Endodermal cell (in vitro differentiated cells): ENCODE measurements at regions not wholly inside any gene's neighbourhood (a gene's known extent, or its start where the extent isn't known, plus 50 kb on each side); places are given as distances from the start of the nearest gene placed in this dataset.

ENCODE experiments used
- DNase-seq: peaks from one replicate; pipeline ENCODE4 v3.0.0-alpha.2; 2017
- H3K27ac ChIP-seq: 2 replicates; pipeline ENCODE4 v1.5.1; 2013; ENCODE audit warnings: mild to moderate bottlenecking, low read depth, low read length, moderate library complexity
- H3K27me3 ChIP-seq: 2 replicates; pipeline ENCODE4 v1.6.1; 2013; ENCODE audit warnings: mild to moderate bottlenecking, low read length, moderate library complexity; ENCODE audit not compliant: insufficient read depth, control insufficient read depth, poor library complexity, severe bottlenecking
- H3K36me3 ChIP-seq: 2 replicates; pipeline ENCODE4 v1.7.0; 2013; ENCODE audit warnings: mild to moderate bottlenecking, low read length, moderate library complexity; ENCODE audit not compliant: control insufficient read depth, insufficient read depth
- H3K4me1 ChIP-seq: one replicate; pipeline ENCODE4 v1.7.0; 2013; ENCODE audit warnings: low read length; ENCODE audit not compliant: control insufficient read depth, insufficient read depth
- H3K4me3 ChIP-seq: 2 replicates; pipeline ENCODE4 v1.5.1; 2013; ENCODE audit warnings: mild to moderate bottlenecking, low read length, moderate library complexity
- H3K9ac ChIP-seq: 2 replicates; pipeline ENCODE4 v1.6.1; 2013; ENCODE audit warnings: mild to moderate bottlenecking, low read length, moderate library complexity; ENCODE audit not compliant: poor library complexity, severe bottlenecking; ENCODE audit errors: extremely low read depth
- H3K9me3 ChIP-seq: 2 replicates; pipeline ENCODE4 v1.6.1; 2013; ENCODE audit warnings: mild to moderate bottlenecking, low read length, moderate library complexity; ENCODE audit not compliant: control insufficient read depth
- H3K27ac Mint-ChIP-seq: 2 replicates; pipeline ENCODE4 v1.8.0; 2020; ENCODE audit warnings: mixed read lengths
- H3K27me3 Mint-ChIP-seq: 2 replicates; pipeline ENCODE4 v1.8.0; 2021; ENCODE audit warnings: mild to moderate bottlenecking, mixed read lengths; ENCODE audit not compliant: insufficient read depth
- H3K36me3 Mint-ChIP-seq: 2 replicates; pipeline ENCODE4 v1.8.0; 2020; ENCODE audit warnings: low read depth, mixed read lengths
- H3K4me1 Mint-ChIP-seq: 2 replicates; pipeline ENCODE4 v1.8.0; 2020; ENCODE audit warnings: mixed read lengths
- H3K4me3 Mint-ChIP-seq: 2 replicates; pipeline ENCODE4 v1.8.0; 2020; ENCODE audit warnings: mild to moderate bottlenecking, moderate library complexity, mixed read lengths
- H3K9me3 Mint-ChIP-seq: 2 replicates; pipeline ENCODE4 v1.8.0; 2020; ENCODE audit warnings: mild to moderate bottlenecking, mixed read lengths
- WGBS, 2 experiments: methylation state at CpG; one replicate each; pipeline versions ENCODE4 v1.1.5 to v1.1.7; 2013; ENCODE audit warnings: missing lambda C conversion rate in 2 of 2, mixed read lengths in 1 of 2; ENCODE audit not compliant: insufficient coverage in 1 of 2, insufficient read length in 1 of 2; 5-methylcytosine and 5-hydroxymethylcytosine counted together
- TF ChIP-seq, protein P1 (sequence below): fragments of 200-600 bp; sonication (generic); conservative IDR thresholded peaks from 2 replicates; pipeline ENCODE4 v1.5.0; 2021; ENCODE audit warnings: antibody characterized with exemption, mild to moderate bottlenecking

DNA sequence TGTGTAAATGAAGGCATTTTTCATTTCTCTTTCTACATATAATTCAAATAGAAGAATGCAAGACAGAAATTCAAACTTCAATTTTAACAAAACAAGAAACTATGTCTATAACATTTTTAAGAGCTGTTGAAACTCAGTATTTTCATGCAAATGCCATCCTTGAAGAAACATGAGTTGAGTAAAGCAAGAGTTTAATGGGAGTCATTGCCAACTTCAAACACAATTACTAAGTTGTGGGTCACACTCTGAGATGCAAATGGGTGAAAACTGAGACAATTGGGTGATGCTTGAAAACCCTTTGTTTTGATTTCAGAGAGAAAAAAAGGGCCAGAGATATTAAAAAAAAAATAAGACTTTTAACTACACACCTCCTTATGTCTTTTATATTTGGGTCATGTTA, 865.9 kb downstream of the FAT4 start:
- Mint-ChIP-seq H3K9me3 (no peaks in the 10 kb centered on the region), H3K27me3 (no peaks in the 10 kb centered on the region), H3K4me3 (no peak overlapping the region), H3K36me3 (no peaks in the 10 kb centered on the region), H3K27ac (no peak overlapping the region), H3K4me1 (no peaks in the 10 kb centered on the region)
- H3K4me1 ChIP-seq: no peaks in the 10 kb centered on the region
- no peak for DNase-seq
- TF ChIP-seq, protein P1, sequence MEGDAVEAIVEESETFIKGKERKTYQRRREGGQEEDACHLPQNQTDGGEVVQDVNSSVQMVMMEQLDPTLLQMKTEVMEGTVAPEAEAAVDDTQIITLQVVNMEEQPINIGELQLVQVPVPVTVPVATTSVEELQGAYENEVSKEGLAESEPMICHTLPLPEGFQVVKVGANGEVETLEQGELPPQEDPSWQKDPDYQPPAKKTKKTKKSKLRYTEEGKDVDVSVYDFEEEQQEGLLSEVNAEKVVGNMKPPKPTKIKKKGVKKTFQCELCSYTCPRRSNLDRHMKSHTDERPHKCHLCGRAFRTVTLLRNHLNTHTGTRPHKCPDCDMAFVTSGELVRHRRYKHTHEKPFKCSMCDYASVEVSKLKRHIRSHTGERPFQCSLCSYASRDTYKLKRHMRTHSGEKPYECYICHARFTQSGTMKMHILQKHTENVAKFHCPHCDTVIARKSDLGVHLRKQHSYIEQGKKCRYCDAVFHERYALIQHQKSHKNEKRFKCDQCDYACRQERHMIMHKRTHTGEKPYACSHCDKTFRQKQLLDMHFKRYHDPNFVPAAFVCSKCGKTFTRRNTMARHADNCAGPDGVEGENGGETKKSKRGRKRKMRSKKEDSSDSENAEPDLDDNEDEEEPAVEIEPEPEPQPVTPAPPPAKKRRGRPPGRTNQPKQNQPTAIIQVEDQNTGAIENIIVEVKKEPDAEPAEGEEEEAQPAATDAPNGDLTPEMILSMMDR: no peak
- no peak overlapping the region for H3K27ac ChIP-seq
- H3K9me3 ChIP-seq: no peaks in the 10 kb centered on the region
- no peak overlapping the region for H3K4me3 ChIP-seq
- no peak overlapping the region for H3K9ac ChIP-seq
- H3K27me3 ChIP-seq: no peaks in the 10 kb centered on the region
- no peaks in the 10 kb centered on the region for H3K36me3 ChIP-seq

DNA sequence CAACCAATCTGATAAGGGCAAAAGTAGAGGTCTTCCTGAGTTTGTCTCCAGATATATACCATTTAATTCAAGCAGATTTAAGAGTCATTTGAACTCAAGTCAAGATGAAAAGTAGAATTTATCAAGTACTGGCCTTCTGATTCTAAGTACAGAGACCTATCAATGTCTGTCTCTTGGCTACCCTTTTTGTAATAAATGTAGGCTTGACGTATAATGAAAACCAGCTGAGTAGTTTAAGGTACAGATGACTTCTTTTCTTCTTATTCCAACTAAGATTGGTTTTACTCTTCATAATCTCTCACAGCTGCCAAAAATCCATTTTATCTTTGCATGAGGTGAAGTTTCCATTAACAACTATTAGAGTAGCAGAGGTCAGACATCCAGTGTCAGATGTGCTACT, 867.6 kb downstream of the FAT4 start:
- H3K9me3 Mint-ChIP-seq: no peaks in the 10 kb centered on the region
- no peak overlapping the region for H3K27ac Mint-ChIP-seq

DNA sequence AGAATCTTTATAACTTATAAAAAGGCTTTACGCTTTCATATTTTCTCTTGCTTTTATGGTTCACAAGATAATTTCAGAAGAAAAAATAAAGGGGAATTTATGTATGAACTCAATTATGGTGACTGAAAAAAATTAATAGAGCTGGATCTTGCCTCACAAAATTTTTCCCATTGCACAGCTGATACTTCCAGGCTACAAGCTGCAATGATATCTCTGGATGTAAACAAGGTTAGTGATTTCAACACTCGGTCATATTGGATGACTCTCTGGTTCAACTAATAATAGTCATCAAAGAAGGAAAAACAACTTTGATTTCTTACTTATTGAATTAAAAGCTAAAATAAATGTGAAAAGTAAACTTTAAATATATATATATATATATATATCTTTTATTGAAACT, 868.0 kb downstream of the FAT4 start:
- no peak overlapping the region for H3K4me3 ChIP-seq
- no peaks in the 10 kb centered on the region for H3K9me3 ChIP-seq
- Mint-ChIP-seq H3K4me3 (no peak overlapping the region), H3K9me3 (no peaks in the 10 kb centered on the region), H3K27me3 (no peaks in the 10 kb centered on the region), H3K4me1 (no peaks in the 10 kb centered on the region), H3K36me3 (no peaks in the 10 kb centered on the region), H3K27ac (no peak overlapping the region)
- no peak overlapping the region for H3K9ac ChIP-seq
- H3K4me1 ChIP-seq: no peaks in the 10 kb centered on the region
- WGBS, 2 experiments: 84% methylated on average over 2 of the region's 2 CpGs; no CpG with 5 or more reads in 1 of the 2 experiments
- H3K36me3 ChIP-seq: no peaks in the 10 kb centered on the region
- no peak overlapping the region for H3K27ac ChIP-seq
- H3K27me3 ChIP-seq: no peaks in the 10 kb centered on the region
- TF ChIP-seq, protein P1: no peak
- DNase-seq: no peak

More for the DNA sequence above, 867.6 kb downstream of the FAT4 start:
- Mint-ChIP-seq H3K4me1 (no peaks in the 10 kb centered on the region), H3K4me3 (no peak overlapping the region), H3K27me3 (no peaks in the 10 kb centered on the region), H3K36me3 (no peaks in the 10 kb centered on the region)
- TF ChIP-seq, protein P1: no peak
- 100% methylated on average over 1 of the region's 1 CpG; no CpG with 5 or more reads in 1 of the 2 experiments for WGBS, 2 experiments
- H3K27ac ChIP-seq: no peak overlapping the region
- no peaks in the 10 kb centered on the region for H3K27me3 ChIP-seq
- H3K4me1 ChIP-seq: no peaks in the 10 kb centered on the region
- no peak for DNase-seq
- H3K9ac ChIP-seq: no peak overlapping the region
- no peaks in the 10 kb centered on the region for H3K36me3 ChIP-seq
- H3K4me3 ChIP-seq: no peak overlapping the region
- H3K9me3 ChIP-seq: no peaks in the 10 kb centered on the region
